UCSD-AML1 (cell line): ENCODE measurements at regions not wholly inside any gene's neighbourhood (a gene's known extent, or its start where the extent isn't known, plus 50 kb on each side); places are given as distances from the start of the nearest gene placed in this dataset.

ENCODE experiments used
- DNase-seq: peaks from one replicate; lab custom pipeline; 2025; ENCODE audit not compliant: unreplicated experiment; lab: John Stamatoyannopoulos, UW

DNA sequence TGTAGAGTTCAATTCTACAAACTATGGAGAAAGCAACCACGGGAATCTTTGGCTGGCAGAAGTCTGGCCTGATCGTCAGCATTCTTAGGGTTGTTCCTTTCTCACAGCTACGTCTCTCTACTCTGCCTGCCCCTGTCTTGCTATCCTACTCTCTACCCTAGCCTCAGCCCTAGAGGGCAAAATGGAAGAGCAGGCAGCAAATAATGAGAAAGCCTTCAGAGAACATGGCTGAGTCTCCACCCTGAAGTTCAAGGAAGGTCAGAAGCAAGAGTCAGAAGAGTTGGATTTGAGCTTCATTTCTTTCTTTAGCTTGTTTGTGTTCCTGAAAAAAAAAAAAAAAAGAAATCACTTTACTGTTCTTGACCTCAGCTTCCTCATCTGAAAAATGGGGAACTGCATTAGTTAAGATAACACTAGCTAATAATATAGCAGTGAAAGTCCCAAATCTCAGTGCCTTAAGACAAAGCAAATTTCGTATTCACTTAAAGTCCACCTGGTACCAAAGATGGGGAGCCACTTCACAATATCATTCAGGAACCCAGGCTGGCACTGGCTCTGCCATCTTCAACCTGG lies 50.2 kb upstream of the CCND2 start:
- DNase-seq, result no peak

DNA sequence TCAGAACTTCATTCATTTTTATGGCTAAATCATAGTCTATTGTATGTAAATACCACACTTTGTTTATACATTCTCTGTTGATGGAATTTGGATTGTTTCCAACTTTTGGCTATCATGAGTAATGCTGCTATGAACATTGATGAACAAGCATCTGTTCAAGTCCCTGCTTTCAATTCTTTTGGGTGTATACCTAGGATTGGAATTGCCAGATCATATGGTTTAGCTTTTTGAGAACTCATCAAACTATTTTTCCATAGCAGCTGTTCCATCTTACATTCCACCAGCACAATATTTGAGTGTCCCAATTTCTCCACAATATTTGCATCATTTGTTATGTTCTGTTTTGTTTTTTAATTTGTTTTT lies 52.3 kb upstream of the CCND2 start:
- no peak for DNase-seq

DNA sequence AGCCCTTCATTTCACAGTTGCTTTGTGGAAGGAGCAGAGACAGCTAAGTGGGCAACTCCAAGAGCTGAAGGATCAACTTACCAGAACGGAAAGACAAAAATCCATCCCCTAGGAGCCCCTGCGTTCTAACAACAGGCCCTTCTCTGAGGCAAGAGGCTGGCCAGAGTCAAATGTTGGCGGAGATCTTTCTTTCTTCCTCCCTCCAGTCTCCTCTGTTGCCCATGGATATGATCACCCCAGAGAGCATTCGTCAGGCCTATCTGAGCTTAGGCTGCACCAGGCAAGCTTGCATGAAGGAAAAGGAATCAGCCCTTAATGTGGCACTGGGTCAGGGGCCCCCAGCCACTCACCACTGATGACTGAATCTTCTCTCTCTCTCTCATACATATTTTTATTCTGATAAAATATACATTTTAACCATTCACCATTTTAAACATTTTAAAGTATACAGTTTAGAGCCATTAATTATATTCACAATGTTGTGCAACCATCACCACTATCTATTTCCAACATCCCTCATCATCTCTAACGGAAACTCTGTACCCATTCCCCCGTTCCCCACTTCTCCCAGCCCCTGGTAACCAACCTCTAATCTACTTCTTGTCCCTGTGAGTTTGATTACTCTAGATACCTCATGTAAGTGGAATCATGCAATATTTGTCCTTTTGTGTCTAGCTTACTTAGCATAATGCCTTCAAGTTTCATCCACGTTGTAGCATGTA lies 52.9 kb upstream of the CCND2 start:
- DNase-seq, result no peak

DNA sequence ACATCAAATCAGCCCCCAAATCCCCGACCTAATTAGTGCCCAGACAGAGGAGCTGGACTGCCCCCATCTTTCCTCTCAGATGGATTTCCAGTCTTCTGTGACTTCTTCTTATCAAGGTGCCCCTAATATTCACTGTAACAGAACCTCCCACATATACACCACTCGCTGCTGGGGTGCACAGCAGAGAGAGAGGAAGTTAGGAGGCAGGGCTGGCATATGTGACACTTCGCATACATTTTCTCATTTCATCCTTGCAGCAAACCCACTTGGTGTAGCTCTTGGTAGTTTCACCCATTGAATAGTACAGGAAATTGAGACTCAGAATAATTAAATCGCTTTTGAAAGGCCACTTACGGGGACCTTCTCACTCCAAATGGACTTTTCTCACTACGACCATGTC lies 56.5 kb upstream of the CCND2 start:
- no peak for DNase-seq

DNA sequence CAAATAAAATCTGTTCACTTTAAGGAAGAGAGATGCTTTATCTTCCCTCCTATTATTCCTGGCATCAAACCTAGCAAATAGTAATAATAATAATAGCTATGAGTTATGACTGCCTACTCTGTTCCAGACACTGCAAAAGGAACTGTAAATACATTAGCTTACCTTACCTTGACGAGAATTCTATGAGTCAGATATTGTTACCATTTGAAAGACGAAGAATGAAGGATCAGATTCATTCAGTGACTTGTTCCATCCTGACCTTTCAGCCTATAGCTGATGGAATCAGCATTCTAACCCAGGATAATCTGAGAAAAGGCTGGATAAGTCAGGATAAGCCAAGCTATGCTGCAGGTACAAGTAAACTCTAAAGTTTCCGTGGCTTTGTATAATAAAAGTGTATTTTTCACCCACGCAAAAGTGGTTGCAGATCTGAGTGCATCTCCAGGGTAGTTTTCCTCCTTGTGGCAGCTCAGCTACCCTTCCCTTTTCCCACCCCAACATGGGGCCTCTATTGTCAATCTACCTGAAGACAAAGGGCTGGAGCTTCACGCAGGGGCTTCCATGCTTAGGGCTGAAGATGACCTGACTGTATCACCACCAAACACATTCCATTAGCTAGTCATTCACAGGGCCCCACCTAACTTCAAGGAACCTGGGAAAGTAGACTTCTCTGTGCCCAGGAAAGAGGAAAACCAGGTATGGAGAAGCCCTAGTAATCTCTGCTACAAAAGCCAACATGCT lies 57.2 kb upstream of the CCND2 start:
- no peak for DNase-seq

DNA sequence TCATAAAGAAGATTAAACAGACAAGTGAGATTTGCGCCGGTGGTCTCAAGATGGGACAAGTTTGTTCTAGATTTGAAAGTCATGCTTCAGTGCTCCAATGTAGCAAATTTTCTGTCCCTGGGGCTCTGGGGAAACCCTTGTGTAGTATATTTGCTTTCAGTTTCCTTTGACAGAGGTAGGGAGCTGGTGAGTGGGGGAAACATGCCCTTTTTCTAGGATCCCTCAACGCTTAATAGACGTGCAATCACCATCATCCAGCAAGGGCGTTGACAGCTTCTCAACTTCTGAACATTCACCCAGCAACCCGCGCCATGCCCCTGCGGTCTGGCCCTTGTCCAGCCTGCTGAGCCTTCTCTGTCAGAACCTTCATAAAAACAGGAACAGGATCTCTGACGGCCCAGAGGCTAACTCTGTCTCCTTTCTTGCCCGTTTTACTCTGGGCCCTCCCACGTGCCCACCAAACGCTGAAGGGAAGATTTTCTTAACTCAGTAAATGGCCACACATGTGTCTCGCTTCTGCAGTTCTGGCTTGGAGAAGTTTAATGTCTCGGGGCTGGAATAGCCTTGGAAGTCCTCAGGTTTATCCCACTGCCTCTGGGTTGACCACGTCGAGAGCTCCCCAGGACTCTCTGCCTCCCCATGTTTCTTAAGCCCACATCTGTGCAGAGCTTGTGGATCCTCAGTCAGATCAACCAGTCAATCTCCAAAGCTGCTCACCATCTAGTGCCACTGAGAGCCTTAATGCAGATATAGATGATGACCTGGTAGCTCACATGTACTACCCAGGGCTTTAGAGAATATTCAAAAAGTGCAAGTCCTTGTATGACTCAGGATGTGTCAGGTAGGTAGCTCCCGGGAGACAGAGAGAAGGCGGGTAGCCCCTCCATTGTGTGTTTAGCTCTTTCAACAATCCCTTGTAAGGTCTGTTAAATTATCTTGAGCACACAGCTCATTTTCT lies 58.1 kb upstream of the CCND2 start:
- peak; percentile 88 for DNase-seq

DNA sequence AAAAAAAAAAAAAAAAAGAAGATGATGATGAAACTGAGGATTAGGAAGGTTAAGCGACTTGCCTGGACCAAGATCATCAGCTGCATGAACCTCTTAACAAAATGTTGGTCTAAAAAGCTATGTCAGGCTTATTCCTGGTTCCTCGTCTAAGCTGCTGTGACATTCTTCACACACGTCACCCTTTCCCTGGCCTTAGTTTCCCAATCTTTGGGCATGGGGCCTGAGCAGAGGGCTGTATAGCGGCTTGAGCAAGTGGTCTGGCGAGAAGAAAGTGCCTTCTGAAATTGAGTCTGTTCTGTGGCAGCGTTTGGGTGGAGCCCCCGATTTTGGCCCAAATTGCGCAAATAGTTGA lies 58.7 kb upstream of the CCND2 start:
- DNase-seq, result no peak

DNA sequence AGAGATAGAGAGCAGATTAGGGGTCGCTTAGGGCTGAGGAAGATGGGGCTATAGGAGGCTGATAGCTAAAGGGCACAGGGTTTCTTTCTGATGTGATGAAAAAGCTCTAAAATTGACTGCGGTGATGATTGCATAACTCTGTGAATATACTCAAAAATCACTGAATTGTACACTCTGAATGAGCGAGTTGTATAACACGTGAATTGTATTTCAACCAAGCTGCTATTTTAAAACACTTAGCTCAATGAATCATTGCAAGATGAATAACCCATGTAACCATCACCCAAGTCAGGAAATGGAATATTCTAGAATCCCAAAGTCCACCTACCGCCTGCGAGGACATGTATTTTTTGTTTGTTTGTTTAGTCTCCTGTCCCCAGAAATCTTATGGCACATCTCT lies 60.1 kb upstream of the CCND2 start:
- no peak for DNase-seq

DNA sequence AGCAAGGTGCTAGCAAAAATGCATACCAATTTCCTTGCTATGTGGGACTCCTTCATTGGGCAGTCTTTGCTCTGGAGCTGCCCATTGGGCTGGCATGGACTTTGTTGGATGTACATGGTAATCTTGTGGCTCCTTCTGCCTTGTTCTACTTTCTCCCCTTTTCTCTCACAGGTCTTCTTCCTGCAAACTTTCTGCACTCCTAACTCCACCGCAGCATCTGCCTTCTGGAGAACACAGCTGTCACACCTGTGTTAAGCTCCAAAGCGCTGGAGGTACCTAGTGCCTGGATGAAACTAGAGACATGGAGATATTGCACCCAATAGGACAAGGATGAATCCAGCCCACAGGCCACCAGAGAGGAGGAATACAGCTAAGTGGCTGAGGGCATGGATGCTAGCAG lies 60.7 kb upstream of the CCND2 start:
- DNase-seq, result no peak

DNA sequence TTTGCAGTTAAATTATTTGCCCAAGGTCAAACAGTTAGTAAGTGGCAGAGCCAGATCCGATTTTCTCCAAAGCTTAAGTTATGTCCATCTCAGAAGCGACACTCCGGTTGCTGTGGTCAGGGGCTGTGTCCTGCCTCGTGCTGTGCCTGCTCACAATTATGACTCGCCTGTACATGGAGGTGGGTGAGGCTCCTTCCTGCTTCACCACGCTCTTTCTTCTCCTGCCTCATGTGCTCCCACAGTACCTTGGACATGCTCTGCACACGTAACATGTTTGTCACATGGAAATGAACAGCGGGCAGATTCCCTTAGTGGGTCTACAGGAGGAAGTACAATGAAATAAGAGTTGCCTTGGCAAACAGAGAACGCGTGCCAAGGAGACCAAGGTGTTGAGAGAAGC lies 62.2 kb upstream of the CCND2 start:
- DNase-seq, result no peak

DNA sequence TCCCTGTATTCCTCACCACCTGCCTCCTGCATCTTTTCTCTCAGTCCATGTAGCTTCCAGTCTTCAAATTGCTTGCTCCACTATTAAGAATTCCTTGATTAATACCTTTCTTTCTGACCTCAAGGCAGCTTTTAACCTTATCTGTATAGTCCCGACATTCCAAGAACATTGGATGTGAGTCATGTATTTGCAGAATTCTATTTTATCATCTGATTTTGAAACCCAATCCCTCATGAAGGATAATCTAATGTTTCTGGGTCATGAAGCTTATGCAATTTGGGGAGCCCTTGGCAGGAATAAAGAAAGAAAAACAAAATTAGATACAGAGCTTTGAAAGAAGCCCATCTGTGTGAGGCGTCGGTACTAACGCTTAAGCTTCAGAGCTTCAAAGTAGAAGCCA lies 63.4 kb upstream of the CCND2 start:
- DNase-seq, result no peak

DNA sequence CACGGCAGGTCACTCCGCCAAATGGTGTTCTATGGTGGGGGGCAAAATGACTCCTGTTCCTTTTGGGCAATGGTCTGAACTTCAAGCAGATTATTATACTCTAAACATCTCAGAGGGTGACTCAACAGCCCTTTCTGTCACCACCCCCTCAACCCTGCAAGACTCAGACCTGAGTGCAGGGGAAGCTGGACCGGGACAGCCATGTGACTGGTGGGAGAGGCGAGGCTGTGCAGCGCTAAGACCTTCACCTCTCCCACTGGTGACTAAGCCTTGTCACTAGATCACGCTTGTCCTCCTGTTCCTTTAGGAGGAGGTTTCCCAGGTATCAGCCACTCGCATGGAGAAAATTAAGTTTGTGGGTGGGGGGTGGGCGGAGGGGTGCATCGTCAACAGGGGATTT lies 67.1 kb upstream of the CCND2 start:
- DNase-seq, result no peak

DNA sequence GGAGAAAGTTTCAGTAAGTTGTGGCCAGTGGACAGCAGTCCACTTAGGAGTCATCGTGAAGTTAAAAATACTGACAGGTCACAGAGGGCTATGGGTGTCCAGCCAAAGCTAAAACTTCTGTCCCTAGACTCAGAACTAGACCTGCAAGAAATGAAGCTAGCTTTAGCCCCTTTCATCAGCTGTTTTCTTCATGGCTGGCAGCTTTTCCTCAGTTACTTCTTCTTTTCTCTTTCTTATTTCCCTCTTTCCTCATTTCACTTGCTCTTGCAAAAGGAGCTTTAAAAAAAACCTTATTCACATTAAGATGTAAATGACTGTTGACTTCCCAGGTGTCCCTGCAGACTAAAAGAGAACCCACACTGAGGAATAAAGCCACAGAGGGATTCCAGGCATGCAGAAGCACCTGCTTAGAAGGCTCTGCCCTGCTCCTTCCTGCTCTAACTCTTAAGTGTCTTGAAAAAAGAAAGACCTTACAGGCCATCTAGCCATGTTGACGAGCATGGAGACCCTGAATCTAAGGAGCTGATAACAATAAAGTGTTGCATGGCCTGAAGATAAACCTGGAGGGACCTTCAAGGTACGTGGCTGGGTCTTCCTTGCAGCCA lies 69.7 kb upstream of the CCND2 start:
- no peak for DNase-seq

DNA sequence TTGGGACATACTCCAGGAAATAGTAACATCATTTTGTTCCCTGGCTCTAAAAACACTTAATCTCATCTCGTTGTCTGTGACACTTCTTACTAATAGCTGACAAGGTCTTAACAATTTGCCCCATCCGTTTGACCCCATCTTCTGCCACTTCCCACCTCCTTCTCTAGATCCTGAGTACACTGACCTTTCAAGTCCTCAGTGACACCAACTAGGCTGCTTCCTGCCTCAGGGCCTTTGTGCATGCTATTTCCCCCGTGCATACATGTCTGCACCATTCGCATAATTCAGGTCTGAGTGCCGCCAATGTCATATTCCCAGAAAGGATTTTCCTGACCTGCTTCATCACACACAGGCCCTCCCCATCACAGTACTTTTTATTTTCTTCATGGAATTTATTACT lies 70.6 kb upstream of the CCND2 start:
- DNase-seq, result no peak

DNA sequence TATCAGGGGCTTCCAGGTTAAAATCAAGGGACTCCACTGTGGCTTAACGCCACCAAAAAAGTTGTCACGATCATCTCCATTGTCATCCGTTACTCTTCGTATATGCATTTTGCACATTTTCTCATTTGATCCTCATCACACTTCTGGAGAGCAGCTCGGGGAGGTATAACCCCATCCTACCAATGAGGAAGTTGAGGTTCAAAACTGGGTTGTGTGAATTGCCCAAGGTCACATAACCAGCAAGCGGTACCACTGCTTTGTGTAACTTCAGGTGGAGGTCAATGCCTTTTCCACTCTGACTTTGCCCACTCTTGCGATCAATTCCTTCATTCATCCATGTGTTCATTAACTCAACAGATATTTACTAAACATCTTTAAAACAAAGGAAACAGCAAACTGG lies 71.1 kb upstream of the CCND2 start:
- DNase-seq, result no peak

DNA sequence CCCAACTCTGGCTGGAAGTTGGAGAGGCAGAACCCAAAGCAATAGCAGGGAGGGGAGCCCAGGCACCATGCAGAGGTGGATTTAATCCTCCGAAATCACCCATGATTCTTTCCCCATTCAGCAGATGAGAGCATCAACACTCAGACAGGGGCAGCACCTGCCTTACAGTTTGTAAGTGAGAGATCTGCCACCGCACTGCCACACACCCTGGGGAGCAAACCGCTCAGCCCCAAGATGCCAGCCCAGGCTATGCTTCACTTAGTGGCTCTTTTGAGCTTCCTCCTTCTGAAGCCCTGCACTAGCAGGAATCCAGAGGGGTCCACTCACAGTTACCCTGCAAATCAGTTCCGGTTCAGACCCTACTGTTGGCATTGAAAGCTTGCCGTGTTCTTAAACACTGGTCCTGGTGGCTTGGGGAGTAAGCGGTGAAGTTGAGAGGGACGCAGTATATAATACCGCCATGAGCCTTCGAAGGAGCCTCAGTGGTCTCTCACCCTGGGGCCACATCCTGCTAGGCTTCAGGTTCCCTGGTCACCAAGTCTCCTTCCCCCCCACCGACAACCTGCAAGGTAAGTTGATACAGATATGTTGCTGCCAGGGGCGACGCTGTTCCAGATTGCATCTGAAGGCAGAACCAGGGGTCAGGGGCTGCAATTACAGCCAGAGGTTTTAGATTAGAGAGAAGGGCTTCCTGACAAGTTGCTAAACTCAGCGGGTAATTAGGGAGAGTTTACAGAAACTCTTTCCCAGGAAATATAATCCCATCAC lies 72.0 kb upstream of the CCND2 start:
- no peak for DNase-seq

DNA sequence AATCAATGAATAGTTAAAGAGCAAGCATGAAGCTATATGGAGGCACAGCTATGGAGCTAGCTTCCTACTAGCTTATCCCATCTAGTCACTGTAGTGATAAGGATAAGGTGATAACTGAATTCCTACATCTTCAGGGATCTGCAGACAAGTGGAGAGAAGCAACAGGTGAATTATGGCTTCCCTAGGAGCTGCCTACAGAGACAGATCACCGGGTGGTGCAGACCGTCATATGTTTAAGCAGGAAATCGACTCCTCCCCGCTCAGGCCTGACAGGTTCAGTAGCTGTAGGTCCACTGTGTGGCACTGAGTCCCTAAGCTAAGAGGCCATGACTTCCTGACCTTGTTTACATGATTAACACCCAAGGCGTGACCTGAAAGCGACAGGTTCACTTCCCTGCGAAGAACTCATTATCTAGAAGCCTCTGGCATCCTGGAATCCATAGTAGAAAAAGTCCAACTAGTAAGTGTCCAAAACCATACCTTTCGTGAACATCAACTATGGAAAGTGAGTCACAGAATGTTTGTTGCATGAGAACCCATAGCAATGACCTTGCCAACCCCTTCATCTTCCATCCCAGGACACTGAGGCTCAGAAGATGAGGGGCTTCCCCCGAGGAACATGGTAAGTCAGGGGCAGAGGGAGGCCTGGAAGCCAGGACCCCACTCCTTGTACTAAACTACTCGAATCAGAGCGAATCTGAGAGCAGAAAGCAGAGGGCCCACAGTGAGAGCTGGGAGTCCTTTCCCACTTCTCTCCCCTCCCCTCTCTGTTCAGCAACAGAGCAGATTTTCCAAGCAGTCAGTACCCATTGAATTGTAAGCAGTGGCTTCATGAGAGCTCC lies 75.4 kb upstream of the CCND2 start:
- no peak for DNase-seq

DNA sequence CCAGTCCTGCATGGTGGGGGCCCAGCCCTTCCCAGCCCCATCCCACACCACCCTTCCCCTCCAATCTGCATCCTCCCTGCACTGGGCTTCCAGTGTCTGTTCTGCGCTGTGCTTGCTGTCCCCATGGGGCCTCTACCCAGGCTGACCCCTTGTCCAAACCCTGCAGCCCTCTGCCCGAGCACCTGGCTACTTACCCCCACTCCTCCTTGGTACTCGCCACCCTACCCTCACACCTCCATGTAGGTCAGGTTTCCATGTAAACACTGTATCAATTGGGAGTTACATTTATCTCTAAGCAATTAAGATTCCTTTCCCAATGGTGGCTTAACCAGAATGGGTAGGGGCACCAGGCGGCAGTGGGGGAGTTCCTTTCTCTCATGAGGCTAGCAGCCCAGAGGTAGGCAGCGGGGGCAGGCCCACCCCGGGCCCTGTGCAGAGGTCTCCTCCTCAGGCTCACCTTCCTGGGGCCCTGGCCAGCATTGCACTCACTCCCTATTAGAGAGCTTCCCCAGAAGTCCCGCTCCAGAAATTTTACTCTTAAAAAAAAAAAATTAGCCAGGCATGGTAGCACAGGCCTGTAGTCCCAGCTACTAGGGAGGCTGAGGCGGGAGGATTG lies 76.6 kb upstream of the CCND2 start:
- no peak for DNase-seq

DNA sequence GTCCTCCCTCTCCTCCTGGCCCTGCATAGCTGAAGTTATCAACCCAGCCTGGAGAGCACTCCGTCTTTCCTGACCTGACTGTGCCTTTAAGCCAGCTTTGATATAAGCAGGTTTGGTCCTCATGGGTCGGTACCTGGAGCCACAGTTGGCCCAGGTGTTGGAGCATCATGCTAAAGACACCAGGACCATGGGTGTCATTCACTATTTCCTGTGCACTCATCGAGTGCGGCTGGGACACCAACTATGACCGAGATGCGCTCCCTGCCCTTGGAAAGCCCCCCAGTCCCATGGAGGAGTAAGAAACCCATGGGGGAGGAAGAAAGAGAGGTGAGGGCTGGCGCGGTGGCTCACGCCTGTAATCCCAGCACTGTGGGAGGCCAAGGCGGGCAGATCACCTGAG lies 78.9 kb upstream of the CCND2 start:
- no peak for DNase-seq
